GM12872 (cell line): ENCODE measurements at regions not wholly inside any gene's neighbourhood (a gene's known extent, or its start where the extent isn't known, plus 50 kb on each side); places are given as distances from the start of the nearest gene placed in this dataset.

Source experiments
- CTCF ChIP-seq: IDR thresholded peaks from 3 replicates; pipeline ENCODE4 v1.5.1; 2011; ENCODE audit warnings: low read depth, mild to moderate bottlenecking, low read length, moderate library complexity; ENCODE audit not compliant: insufficient read depth

- TF ChIP-seq CTCF = no peak
Measured at GRCh38 chr13:83538636-83539035, 343.6 kb downstream of the SLITRK1 start.

GRCh38 chr13:83536941-83537340, 345.3 kb downstream of the SLITRK1 start:
- TF ChIP-seq CTCF = no peak

GRCh38 chr13:83536153-83536552, 346.1 kb downstream of the SLITRK1 start:
- TF ChIP-seq CTCF = no peak

GRCh38 chr13:83532809-83533208, 349.5 kb downstream of the SLITRK1 start:
- no peak for TF ChIP-seq CTCF

GRCh38 chr13:83531022-83531421, 351.3 kb downstream of the SLITRK1 start:
- TF ChIP-seq CTCF = no peak

- TF ChIP-seq CTCF = no peak
Measured at GRCh38 chr13:83516781-83517180, 365.5 kb downstream of the SLITRK1 start.

- no peak for TF ChIP-seq CTCF
Measured at GRCh38 chr13:83515268-83516015, 366.8 kb downstream of the SLITRK1 start.
